ENCODE measurements at regions not wholly inside any gene's neighbourhood (a gene's known extent, or its start where the extent isn't known, plus 50 kb on each side); places are given as distances from the start of the nearest gene placed in this dataset.

GRCh38 chr9:80086822-80087345, 515.1 kb downstream of the TLE4 start:
- intact Hi-C loops (cut with micrococcal nuclease), result no loop called here
- Histone ChIP-seq H3K9me3 (replicated peaks; ENCODE audit: control insufficient read depth, insufficient read depth, low read depth, low read length) (no peaks in the 10 kb centered on the region), H3K9me1 (ENCODE audit: control insufficient read depth, insufficient read depth, low read length) (no peaks in the 10 kb centered on the region), H3K4me2 (ENCODE audit: insufficient read depth, low read length) (no peak overlapping the region), H2AFZ (ENCODE audit: low read depth, low read length) (no peak overlapping the region), H3K4me1 (replicated peaks in 1 of 2; ENCODE audit: control insufficient read depth in 2 of 2, insufficient read depth in 2 of 2, low read length in 2 of 2) (no peaks in the 10 kb centered on the region), H3K27me3 (ENCODE audit: control insufficient read depth in 2 of 2, insufficient read depth in 2 of 2, low read length in 2 of 2) (no peaks in the 10 kb centered on the region), H3K27ac (ENCODE audit: extremely low read depth, low read depth, low read length) (no peak overlapping the region), H3K79me2 (ENCODE audit: control insufficient read depth, insufficient read depth, low read length) (no peaks in the 10 kb centered on the region), H4K20me1 (replicated peaks; ENCODE audit: control insufficient read depth, insufficient read depth, low read length) (no peaks in the 10 kb centered on the region), H3K36me3 (ENCODE audit: control insufficient read depth, insufficient read depth, low read length) (no peaks in the 10 kb centered on the region), H3K9ac (ENCODE audit: insufficient read depth in 1 of 2, low read depth in 2 of 2, low read length in 2 of 2) (no peak overlapping the region), H3K4me3 (no peak overlapping the region)
- WGBS (ENCODE audit: insufficient coverage, low coverage, missing lambda C conversion rate), result 0% methylated on average over 2 of the region's 2 CpGs
- ChIA-PET CTCF (ENCODE audit: low intra/inter-chr PET ratio) (no interaction called here), POLR2A (no interaction called here)
- no TSS peak for BruUV-seq (replicated peaks)
- no peak for ATAC-seq
- TF ChIP-seq ZNF830 (CRISPR knock-in tag; IDR thresholded peaks at IDR 0.05), result no peak
- TF ChIP-seq ZNF239 (CRISPR knock-in tag; IDR thresholded peaks at IDR 0.05), result no peak
- FAIRE-seq, result no peak
- DNase-seq (ENCODE audit: extremely low read depth in 1 of 4, low spot score in 3 of 4), result no peak
- in situ Hi-C loops (cut with MboI), result no loop called here

- Histone ChIP-seq H3K9me1 (ENCODE audit: control insufficient read depth, insufficient read depth, low read length) (no peaks in the 10 kb centered on the region), H3K9me3 (replicated peaks; ENCODE audit: control insufficient read depth, insufficient read depth, low read depth, low read length) (no peaks in the 10 kb centered on the region), H3K4me2 (ENCODE audit: insufficient read depth, low read length) (no peak overlapping the region), H2AFZ (ENCODE audit: low read depth, low read length) (no peak overlapping the region), H3K27me3 (ENCODE audit: control insufficient read depth in 2 of 2, insufficient read depth in 2 of 2, low read length in 2 of 2) (no peaks in the 10 kb centered on the region), H3K9ac (ENCODE audit: insufficient read depth in 1 of 2, low read depth in 2 of 2, low read length in 2 of 2) (no peak overlapping the region), H4K20me1 (replicated peaks; ENCODE audit: control insufficient read depth, insufficient read depth, low read length) (no peaks in the 10 kb centered on the region), H3K4me1 (replicated peaks in 1 of 2; ENCODE audit: control insufficient read depth in 2 of 2, insufficient read depth in 2 of 2, low read length in 2 of 2) (no peaks in the 10 kb centered on the region), H3K4me3 (no peak overlapping the region), H3K36me3 (ENCODE audit: control insufficient read depth, insufficient read depth, low read length) (no peaks in the 10 kb centered on the region), H3K27ac (ENCODE audit: extremely low read depth, low read depth, low read length) (no peak overlapping the region), H3K79me2 (ENCODE audit: control insufficient read depth, insufficient read depth, low read length) (no peaks in the 10 kb centered on the region)
- intact Hi-C loops (cut with micrococcal nuclease) (no loop called here), in situ Hi-C loops (cut with MboI) (no loop called here)
- WGBS (ENCODE audit: insufficient coverage, low coverage, missing lambda C conversion rate), result 3% methylated on average over 4 of the region's 4 CpGs
- DNase-seq (ENCODE audit: extremely low read depth in 1 of 4, low spot score in 3 of 4), result no peak
- BruUV-seq (replicated peaks), result no TSS peak
- POLR2A ChIA-PET, result no interaction called here
- CTCF ChIA-PET (ENCODE audit: low intra/inter-chr PET ratio), result no interaction called here
- TF ChIP-seq ZNF699 (CRISPR knock-in tag; IDR thresholded peaks at IDR 0.05; ENCODE audit: insufficient replicate concordance), result no peak
- no peak for TF ChIP-seq PTRF (tag; IDR thresholded peaks at IDR 0.05)
- no peak for TF ChIP-seq FOXP1 (CRISPR knock-in tag; IDR thresholded peaks at IDR 0.05)
- TF ChIP-seq BRCA1 (IDR thresholded peaks at IDR 0.05), result no peak
- no peak for TF ChIP-seq BRCA1 (CRISPR knock-in tag; IDR thresholded peaks at IDR 0.05)
- TF ChIP-seq TBP (optimal IDR thresholded peaks at IDR 0.05; ENCODE audit: low read depth, low read length), result no peak
- no peak for TF ChIP-seq CBFA2T2 (conservative IDR thresholded peaks at IDR 0.05)
- no peak for FAIRE-seq
- ATAC-seq, result no peak
Measured at GRCh38 chr9:80086386-80086785, 514.6 kb downstream of the TLE4 start.
